Left lung (tissue), 4 donors: ENCODE measurements at regions not wholly inside any gene's neighbourhood (a gene's known extent, or its start where the extent isn't known, plus 50 kb on each side); places are given as distances from the start of the nearest gene placed in this dataset.

Experiments
- ATAC-seq: fragments of 200-7000 bp; cut with Tn5 transposase; one replicate; pipeline ENCODE4 v1.9.1; 2020; ENCODE audit warnings: moderate library complexity
- DNase-seq, 4 donors: peaks; one replicate each; pipeline ENCODE4 v3.0.0-alpha.2; 2013 to 2020
- H3K27ac ChIP-seq, 2 donors: fragments of 200-600 bp; sonication (generic) in 1 of 2; one replicate each; pipeline versions ENCODE4 v1.5.0 to v1.8.0; 2020 to 2021
- H3K27me3 ChIP-seq, 2 donors: fragments of 200-600 bp; sonication (generic) in 1 of 2; one replicate each; pipeline versions ENCODE4 v1.5.0 to v1.8.0; 2020 to 2021
- H3K36me3 ChIP-seq, 2 donors: fragments of 200-600 bp; sonication (generic) in 1 of 2; one replicate each; pipeline versions ENCODE4 v1.5.0 to v1.8.0; 2020 to 2021
- H3K4me1 ChIP-seq, 2 donors: fragments of 200-600 bp; one replicate each; pipeline ENCODE4 v1.8.0; 2021
- H3K4me3 ChIP-seq, 2 donors: fragments of 200-600 bp; sonication (generic) in 1 of 2; one replicate each; pipeline versions ENCODE4 v1.5.0 to v1.8.0; 2020 to 2021; ENCODE audit warnings: mild to moderate bottlenecking in 1 of 2
- H3K9me3 ChIP-seq, 2 donors: fragments of 200-600 bp; sonication (generic) in 1 of 2; one replicate each; pipeline versions ENCODE4 v1.5.0 to v1.8.0; 2020 to 2021
- intact Hi-C, 2 donors: fragments of 100-400 bp; cut with DNase I; formaldehyde crosslinking; loops; one replicate each; pipeline versions ENCODE4 v1.11.2 to v1.14.2; 2022
- TF ChIP-seq, protein P1 (sequence below), 2 donors: fragments of 200-600 bp; sonication (generic) in 1 of 2; IDR thresholded peaks; one replicate each; pipeline versions ENCODE4 v1.5.0 to v1.8.0; 2021; ENCODE audit warnings: antibody characterized with exemption in 2 of 2
- donor health status: DM: no; HTN: yes; CAD: no.
- donor health status: DM: no; HTN: no; CAD: no.

DNA sequence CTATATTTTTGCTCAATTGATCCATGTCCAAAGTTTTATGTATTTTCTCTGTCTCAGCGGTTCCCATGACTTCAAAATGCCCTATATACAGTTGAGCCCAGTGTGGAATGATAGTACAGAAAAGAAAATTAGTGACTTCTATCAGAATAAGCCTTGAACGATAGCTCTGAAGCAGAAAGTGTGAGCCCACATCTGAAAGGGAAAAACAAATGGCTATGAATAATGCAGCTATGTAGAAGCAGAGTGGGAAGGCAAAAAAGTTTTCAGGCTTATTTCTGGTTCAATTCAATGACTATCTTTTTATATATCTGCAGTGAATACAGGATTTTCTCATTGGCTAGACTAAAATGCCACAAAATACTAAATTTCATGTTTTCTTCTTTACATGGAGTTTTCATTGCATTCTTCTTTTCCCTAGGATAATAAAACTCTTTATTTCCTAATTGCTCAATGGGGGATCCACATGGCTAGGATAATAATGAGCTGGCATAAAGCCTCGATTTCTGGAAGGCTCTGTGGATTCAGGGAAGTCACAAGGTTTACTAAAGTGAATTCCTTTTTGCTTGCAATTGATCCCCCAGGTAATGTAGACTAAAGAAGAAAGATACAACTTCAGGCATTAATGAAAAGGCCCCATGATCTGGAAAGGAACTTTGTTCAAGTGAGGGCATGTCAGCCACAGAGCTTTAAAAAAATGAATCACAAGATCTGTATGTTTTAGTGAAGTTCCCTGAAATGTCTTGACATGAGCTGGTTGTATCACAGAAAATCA is 377.0 kb upstream of the RIOK2 start:
- no peak for DNase-seq

DNA sequence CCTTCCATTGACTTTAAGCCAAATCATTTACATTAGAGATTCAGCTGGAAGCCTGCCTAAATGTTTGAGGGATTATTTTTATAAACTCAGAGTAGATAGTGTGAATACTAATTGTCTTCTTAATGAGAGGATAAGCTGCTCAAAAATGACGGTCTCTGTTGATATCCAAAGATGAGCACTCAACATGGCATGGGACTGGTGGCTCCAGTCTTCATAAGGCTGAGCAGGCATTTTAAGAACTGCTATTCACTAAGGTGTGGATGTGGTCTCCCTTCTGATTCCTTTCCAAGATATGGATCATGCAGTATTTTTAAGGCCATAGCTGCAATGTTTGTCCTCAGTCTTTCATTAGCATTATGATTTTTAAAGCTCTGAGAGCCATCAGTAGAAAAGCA is 377.5 kb upstream of the RIOK2 start:
- Histone ChIP-seq H3K4me3 (no peak overlapping the region), H3K27ac (no peak overlapping the region), H3K9me3 (no peaks in the 10 kb centered on the region), H3K4me1 (no peaks in the 10 kb centered on the region), H3K27me3 (no peaks in the 10 kb centered on the region), H3K36me3 (no peaks in the 10 kb centered on the region)
- ATAC-seq (no peak), DNase-seq (no peak)
- TF ChIP-seq, protein P1, sequence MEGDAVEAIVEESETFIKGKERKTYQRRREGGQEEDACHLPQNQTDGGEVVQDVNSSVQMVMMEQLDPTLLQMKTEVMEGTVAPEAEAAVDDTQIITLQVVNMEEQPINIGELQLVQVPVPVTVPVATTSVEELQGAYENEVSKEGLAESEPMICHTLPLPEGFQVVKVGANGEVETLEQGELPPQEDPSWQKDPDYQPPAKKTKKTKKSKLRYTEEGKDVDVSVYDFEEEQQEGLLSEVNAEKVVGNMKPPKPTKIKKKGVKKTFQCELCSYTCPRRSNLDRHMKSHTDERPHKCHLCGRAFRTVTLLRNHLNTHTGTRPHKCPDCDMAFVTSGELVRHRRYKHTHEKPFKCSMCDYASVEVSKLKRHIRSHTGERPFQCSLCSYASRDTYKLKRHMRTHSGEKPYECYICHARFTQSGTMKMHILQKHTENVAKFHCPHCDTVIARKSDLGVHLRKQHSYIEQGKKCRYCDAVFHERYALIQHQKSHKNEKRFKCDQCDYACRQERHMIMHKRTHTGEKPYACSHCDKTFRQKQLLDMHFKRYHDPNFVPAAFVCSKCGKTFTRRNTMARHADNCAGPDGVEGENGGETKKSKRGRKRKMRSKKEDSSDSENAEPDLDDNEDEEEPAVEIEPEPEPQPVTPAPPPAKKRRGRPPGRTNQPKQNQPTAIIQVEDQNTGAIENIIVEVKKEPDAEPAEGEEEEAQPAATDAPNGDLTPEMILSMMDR (IDR thresholded peaks at IDR 0.05): no peak
- intact Hi-C loops: no loop called here

More for the DNA sequence above, 377.0 kb upstream of the RIOK2 start:
- H3K4me1 ChIP-seq: no peaks in the 10 kb centered on the region
- no peaks in the 10 kb centered on the region for H3K27me3 ChIP-seq
- TF ChIP-seq, protein P1 (IDR thresholded peaks at IDR 0.05): no peak
- intact Hi-C loops: no loop called here
- no peaks in the 10 kb centered on the region for H3K9me3 ChIP-seq
- H3K27ac ChIP-seq: no peak overlapping the region
- no peak for ATAC-seq
- H3K4me3 ChIP-seq: no peak overlapping the region
- H3K36me3 ChIP-seq: no peaks in the 10 kb centered on the region

DNA sequence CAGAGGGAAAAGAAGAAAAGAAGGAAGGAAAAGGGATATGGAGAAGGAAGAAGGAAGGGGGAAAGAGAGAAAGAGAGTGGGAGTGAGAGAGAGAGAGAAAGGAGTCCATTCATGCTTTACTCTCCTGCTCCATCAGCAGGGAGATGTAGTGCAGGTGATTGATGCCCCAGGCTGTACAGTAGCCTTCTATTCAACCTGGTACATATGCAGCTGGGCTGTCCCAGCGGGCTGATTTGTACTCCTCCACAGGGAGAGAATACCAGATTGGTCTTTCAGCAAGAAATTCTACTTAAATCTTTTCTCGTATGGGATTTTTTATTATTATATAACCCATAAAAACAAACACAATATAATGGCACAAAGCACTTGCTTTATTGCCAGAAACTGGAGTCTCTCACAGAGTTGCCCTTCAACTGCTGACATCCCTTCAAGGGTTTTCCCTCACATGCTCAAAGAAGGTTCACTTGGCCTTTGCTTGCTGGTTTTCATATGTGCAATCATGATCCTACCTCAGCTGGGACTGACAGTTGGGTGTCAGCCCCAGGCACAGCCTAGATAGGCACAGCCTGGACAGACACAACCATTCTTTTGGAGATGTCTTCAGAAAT is 380.1 kb upstream of the RIOK2 start:
- DNase-seq (no peak), ATAC-seq (no peak)
- H3K27me3 ChIP-seq: no peaks in the 10 kb centered on the region
- H3K9me3 ChIP-seq: peaks cover 0 to 11% of the 10 kb centered on the region in 2 donors
- H3K4me1 ChIP-seq: no peaks in the 10 kb centered on the region
- intact Hi-C loops: no loop called here
- no peaks in the 10 kb centered on the region for H3K36me3 ChIP-seq
- H3K27ac ChIP-seq: no peak overlapping the region
- H3K4me3 ChIP-seq: no peak overlapping the region
- TF ChIP-seq, protein P1 (IDR thresholded peaks at IDR 0.05): no peak

DNA sequence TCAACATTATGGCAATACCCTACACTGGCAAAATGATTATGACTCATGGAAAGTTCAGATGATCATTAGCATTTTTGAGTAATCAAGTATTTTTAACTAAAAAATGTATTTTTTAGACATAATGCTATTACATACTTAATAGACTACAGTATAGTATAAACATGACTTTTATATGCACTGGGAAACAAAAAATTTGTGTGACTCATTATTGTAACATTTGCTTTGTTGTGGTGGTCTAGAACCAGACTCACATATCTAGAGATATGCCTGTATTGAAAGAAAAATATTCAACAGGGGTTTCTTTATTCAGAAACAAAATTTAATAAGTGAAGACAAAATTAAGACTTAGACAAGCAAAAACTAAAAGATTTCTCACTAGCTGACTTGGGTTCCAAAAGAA is 385.3 kb upstream of the RIOK2 start:
- TF ChIP-seq, protein P1 (IDR thresholded peaks at IDR 0.05): no peak
- H3K4me1 ChIP-seq: no peaks in the 10 kb centered on the region
- no peaks in the 10 kb centered on the region for H3K27me3 ChIP-seq
- DNase-seq: no peak
- ATAC-seq: no peak
- no peak overlapping the region for H3K4me3 ChIP-seq
- no peak overlapping the region for H3K27ac ChIP-seq
- peaks cover 0 to 37% of the 10 kb centered on the region in 2 donors for H3K9me3 ChIP-seq
- H3K36me3 ChIP-seq: no peaks in the 10 kb centered on the region
- intact Hi-C loops: no loop called here

DNA sequence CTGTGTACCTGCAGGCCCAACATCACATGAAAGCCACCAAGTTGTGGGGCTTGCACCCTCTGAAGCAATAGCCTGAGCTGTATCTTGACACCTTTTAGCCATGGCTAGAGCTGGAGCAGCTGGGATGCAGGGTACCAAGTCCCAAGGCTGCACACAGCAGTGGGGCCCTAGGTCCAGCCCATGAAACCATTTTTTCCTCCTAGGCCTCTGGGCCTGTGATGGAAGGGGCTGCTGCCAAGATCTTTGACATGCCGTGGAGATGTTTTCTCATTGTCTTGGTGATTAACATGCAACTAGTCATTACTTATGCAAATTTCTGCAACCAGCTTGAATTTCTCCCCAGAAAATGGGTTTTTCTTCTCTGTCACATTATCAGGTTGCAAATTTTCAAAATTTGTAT is 387.2 kb upstream of the RIOK2 start:
- TF ChIP-seq, protein P1 (IDR thresholded peaks at IDR 0.05): no peak
- H3K36me3 ChIP-seq: no peaks in the 10 kb centered on the region
- H3K27me3 ChIP-seq: no peaks in the 10 kb centered on the region
- no peak overlapping the region for H3K4me3 ChIP-seq
- no peaks in the 10 kb centered on the region for H3K4me1 ChIP-seq
- ATAC-seq (no peak), DNase-seq (no peak)
- H3K9me3 ChIP-seq: peaks cover 0 to 37% of the 10 kb centered on the region in 2 donors
- no peak overlapping the region for H3K27ac ChIP-seq
- intact Hi-C loops: no loop called here
